Stimulated activated CD8-positive, alpha-beta memory T cell treated with anti-CD3 and anti-CD28 coated beads, Interleukin-12 subunit alpha, Interleukin-12 subunit beta, amount 100 ng/mL, for 24 hours (primary cell): ENCODE measurements at regions not wholly inside any gene's neighbourhood (a gene's known extent, or its start where the extent isn't known, plus 50 kb on each side); places are given as distances from the start of the nearest gene placed in this dataset.

ENCODE experiments used
- DNase-seq: peaks from one replicate; pipeline ENCODE4 v3.0.0-alpha.2; 2020; ENCODE audit errors: extremely low read depth

DNA sequence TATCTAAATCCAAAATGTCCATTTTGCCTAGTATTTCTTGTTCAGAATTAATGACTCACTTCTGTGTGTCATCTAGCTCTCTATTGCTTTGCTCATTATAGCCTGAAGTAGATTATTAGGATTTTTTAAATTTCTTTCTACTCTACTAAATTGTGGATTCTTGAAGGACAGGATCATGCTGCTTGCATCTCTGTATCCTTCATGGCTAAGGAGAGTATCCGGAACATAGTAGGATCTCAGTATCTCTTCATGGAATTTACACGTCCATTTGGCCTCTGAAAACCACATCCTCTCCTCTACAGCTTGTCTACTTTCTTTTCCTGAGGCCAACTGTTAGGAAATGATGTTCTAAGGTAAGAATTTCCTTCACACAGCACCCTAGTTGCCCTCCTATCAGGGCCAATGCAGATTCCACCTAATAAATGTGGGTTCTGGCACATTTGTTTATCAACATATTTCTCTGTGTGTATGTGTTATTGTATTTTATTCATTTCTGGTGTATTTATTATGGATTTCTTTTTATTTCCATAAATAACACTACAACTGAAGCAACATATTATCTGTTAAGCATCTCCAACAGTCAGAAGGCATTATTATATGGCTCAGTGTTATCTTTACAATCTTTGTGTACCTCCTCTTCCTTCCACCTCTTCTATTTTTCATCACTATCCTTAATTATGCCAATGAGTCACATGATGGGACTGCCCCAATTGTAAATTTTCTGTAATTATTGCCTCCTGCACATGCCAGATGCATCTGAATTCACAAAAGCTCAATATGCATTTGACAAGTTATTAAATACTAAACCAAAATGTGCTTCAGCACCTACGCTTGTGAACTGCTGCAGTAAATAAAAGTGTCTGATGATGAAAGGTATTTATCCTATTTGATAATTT lies 557.8 kb upstream of the TLE4 start:
- no peak for DNase-seq

DNA sequence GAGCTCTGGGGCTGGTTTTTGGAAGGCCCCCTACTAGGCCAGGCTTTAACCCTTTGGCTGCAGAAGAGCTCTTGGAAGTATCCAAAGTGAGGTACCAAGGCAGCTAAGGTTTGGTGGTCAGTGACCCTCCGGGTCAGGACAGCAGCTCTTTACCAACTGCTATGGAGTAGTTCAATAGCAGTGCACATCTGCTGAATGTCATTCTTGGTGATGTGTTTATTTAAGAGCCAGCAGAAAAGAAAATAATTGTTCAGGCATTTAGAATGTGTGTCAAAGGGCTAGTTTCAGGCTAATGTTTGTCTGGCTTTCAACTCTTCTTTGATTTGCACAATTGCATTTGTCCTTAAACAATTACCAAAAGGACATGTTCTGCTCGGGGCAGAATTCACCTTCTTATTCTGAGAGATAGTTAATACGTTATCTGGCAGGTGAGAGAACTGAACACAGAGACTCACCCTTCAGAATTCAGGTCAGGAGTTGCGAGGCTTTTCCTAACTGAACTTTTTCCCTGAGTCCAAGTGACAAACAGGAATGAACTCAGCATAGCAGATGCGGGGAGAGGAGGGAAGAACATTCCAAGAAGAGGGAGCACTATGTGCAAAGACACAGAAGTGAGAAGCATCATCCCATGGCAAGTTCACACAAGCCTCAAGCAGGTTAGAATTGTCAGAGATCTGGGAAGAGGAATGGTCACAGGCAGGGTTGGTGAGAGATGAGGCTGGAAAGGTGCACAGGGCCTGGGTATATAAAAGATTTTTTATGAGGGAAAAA lies 556.7 kb upstream of the TLE4 start:
- DNase-seq = no peak

DNA sequence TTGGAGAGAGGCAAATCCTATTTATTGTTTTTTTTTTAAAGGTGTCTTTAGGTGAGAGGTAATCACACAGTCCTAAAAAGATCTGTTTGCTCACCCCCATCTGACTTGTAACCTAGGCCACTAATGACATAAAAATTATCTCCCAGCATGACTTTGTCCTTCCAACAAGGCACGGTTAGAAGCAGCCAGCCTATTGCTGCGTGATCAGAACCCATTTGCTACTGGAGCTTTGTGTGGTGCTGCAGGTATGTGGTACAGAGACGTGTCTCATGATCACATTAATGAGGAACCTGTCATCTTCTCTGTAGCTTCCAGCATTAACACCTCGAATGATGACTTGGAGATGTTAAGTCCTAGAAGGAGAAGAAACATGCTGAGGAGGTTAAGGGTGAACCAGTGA lies 555.8 kb upstream of the TLE4 start:
- no peak for DNase-seq

DNA sequence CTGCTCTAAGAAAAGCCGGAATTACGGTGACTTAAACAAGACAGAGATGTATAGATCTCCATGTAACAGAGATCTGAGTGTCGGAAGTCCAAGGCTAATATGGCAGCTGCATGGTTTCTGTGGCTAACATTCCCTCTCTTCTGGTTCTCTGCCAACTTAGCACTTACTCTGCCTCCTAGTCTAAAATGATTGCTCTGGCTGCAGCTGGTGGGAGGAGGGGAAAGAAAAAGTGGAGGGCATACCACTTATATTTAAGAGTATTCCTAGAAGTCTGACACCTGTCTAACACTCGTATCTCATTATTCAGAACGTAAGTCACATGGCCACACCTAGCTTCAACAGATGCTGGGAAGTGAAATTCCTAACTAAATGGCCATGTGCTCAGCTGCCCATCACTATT lies 551.5 kb upstream of the TLE4 start:
- no peak for DNase-seq

DNA sequence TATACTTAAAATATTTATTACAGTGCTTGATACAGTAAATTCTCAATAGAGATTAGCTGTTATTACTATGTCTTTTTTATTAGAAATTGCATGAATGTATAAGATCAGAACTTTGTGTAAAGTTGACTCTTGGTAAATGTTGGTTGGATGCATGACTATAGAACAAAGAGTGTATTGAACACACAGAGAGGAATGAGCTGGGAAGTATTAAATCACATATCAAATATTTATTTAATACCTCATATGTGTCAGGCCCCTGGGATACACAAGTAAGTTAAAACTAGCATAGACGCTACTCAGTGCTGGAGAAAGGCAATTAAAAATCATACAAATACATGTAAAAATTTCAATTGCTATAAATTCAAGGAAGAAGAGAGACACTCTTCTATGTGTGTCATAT lies 550.7 kb upstream of the TLE4 start:
- DNase-seq = no peak

DNA sequence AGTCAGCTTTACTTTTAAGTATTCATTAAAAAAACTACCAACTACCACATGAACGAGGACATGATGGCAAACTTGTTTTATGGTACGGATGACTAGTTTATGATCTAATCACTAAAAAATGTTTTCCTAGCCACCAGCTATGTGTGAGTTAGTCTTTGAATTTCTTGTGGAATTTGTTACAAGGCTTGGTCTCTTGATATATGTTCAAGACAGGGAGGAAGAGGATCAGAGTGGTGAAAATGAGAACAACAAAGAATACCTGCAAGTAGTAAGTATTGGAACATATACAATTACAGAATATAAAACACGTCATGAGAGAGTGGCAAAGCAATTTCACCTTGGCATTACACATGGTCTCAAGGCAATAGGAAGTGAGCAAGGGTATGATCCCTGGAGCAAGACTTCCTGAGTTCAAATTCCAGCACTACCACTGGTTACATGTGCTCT lies 548.6 kb upstream of the TLE4 start:
- DNase-seq = no peak

DNA sequence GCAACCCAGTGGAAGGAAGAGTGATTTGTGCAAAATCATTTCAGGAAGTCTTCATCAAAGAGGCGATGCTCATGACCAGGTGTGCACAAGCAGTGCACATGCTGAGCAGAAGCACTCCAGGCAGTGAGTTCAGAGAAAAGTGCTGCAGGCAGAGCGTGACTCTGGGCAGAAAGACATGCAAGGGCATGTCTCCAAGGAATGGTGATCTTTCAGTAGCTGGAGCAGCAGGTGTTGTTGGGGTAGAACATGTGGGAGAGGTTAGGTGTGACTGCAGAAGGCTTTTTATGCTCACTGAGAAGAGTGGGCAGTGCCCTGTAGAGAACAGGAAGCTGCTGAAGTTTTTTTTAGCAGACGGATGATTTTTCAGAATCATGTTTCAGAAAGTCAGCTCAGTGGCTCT lies 545.4 kb upstream of the TLE4 start:
- DNase-seq = no peak

DNA sequence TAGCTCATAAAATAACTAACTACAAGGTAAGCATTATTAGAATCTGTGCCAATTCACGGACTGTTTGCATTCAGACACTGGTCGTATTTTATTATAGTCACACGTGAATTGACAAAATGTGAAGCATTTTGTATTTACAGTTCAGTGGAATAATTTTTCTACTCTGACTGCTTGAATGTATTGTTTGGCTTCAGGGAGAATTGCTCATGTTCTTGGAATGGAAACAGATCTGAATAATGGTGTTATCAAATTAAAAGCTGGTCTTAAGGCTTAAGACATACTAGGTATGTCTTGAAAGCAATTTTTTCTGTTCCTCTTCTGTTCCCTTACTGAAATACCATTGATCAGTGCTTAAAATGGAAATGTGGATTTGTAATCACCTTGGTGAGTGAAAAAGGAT lies 543.7 kb upstream of the TLE4 start:
- DNase-seq = no peak

DNA sequence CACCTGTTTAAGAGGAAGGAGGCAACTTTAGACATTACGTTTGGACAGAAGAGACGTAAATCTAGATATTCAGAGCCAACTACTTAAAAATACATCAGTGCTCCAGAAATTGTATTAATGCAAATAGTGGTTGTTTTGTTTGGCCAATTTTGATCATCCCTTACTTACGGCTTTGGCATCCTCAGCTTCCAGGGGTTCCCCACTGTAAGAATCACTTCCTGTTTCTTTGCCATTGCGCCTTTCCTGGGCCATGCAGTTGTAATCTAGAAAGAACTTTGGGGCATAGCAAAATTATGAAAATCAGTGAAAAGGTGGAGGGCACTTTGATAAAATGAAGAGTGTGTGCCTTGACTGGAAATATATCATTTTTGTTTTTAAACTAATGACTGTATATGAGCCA lies 537.2 kb upstream of the TLE4 start:
- DNase-seq = no peak

DNA sequence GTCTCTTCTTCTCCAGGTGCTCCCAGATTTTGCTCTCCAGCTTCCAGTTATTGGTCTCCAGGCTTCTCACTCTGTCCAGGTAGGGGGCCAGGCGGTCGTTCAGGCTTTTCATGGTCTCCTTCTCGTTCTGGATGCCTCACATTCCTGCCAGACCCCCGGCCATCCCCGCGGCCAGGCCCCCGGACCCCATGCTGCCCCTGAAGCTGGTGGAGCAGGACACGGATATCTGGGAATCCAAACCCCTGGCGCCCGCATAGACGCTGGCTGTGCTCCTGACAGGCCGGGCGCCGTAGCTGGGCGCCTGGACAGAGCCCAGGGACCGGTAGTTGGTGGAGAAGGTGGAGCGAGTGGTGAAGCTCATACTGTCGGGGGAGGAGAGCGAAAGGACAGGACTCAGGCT lies 534.4 kb upstream of the TLE4 start:
- DNase-seq = no peak

DNA sequence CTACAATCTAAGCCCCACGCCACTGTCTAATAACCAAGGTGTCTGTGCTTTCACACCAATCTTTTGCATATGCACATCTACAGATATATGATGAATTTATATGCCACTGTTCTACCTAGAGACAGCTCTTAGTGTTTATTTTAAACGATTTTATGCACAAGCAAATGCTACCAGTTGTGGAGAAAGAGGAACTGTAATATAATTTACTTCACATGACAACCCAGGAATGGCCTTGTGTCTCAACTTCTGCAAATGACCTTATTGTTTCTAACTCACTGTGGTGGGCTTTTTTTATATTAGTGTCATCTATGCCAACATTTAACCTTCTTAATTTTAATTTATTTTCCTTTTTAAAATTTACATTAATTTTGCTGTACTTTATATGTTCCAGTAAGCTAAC lies 531.1 kb upstream of the TLE4 start:
- DNase-seq = no peak

DNA sequence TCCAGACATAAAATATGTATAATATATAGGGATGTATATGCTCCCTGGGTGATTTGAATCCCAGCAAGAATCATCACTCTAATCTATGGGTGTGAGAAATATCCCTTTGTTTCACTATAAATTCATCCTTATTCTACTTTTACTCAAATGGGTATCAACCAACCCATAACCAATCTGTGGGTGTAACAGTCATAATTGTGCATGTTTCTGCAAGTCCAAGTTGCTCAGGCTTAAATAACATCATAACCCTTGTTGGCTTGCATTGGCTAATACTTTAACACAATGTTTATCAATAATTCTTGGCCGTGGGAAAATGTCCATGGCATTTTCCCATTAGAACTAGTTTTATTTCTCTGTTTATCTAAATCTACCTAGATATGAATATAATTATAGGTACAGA lies 530.5 kb upstream of the TLE4 start:
- DNase-seq = no peak

DNA sequence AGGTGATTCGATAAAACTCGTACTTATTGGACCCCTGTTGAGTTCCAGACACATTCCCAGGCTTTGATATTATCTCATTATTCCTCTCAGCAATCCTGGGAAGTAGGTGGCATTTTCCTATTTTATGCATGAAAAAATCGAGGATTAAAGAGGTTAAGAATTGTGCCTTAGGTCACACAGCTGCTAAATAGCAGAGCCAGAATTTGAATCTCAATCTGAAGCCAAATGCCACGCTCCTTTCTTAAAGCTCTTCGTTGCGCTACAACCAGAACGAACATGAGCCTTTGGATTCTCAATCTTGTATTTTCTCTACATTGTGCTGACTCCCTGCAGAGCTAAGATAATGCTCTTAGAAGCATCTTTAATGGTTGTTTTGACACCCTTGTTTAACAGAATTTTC lies 527.8 kb upstream of the TLE4 start:
- DNase-seq = no peak

DNA sequence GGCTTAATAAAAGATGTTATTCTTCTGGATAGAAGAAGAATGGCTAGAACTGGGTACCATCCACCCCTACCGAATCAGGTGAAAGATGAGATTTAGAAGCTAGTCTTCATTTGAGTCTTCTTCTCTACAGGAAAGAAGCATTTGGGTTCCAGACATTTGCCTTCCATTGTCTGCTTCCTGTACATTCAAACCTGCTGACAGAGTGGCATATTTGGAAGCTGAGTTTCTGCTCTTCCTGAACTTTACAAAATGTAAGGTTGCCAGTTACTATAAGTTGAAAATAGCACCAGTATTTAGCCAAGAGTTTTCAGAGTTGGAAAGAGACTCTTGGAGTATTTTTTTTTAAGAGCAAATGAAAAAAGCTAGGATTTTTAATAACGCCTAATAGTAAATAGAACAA lies 525.4 kb upstream of the TLE4 start:
- no peak for DNase-seq

DNA sequence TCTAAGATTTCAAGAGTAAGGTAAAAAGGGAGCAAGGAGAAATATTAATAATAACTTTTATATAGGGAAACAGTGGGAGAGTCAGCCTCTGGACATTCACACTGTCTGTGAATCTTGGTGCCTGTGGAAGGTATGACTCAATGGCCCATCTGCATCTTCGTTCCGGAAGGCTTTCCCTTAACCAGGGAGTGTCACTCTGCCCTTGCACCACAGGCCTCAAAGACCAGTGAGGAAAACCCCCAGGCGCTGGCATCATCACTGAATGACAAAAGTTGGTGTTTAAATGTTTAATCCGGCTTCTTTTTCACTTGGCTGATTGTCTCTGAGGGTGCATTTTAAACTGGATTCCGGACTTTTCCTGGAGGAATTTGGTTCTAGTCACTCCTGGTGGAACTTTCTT lies 522.4 kb upstream of the TLE4 start:
- DNase-seq = no peak

DNA sequence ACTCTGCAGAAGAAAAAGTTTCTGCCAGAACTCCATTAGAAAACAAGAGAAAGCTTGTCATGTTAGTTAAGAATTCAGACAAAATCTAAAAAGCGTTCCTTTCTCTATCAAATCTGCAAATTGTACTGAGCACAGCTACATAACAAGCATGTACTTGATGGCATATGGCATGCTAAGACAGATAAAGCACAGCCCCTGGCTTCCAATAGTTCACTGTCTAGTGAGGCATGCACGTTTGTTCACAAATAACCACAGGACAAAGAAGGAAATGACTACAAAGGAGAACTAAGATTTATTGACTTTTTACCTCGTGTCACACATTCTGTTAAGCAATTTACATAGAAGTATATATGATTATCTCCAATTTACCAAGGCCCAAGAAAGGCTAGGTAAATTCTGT lies 518.2 kb upstream of the TLE4 start:
- DNase-seq = no peak

DNA sequence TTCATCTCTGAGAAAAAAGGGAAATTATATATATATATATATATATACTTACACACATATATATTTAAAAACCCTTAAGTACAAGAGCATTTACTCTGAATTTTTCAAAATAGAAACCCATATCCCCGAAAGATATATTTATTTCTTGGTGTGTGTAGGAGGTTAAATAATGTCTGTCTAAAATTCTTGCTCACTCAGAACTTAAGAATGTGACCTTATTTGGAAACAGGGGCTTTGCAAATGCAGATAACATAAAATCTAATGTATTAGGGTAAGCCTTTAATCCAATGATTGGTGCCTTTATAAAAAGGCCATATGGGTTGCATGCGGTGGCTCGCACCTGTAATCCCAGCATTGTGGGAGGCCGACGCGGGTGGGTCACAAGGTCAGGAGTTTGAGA lies 517.3 kb upstream of the TLE4 start:
- no peak for DNase-seq

DNA sequence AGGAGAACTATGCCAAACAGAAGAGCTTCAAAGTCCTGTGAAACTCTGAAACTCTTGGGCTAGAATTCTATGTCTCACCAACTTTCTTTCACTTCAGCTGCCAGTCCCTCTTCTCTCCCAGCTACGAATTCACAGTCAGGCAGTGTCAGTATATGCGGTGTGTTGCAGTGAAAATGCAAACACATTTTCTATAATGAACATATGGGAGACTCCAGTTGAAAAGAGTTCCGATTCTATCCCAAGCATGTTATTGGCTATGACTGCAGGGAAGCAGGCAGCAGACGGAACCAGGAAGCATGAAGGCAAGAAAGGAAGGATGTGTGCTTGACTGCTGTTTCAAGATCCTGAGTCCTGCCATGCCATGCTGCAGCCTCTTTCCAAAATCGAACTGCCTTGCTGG lies 515.7 kb upstream of the TLE4 start:
- no peak for DNase-seq

DNA sequence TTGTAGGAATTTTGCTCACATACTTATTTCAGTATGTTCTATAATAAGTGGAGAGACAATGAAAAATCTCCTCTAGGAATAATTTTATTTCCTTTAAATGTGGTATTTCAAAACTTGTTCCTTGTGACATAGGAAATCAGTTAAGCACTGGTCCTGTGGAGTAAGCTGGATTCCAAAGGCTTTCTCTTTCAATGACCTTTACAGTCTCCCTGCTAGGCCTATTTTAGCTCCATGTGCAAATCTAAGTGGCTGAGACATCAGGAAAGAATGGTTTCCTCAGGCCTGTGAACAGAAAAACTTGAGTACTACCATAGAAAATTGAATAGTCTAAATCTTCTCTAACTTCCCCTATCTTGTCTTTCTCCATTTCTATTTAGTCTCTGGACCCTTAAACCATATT lies 514.2 kb upstream of the TLE4 start:
- no peak for DNase-seq

DNA sequence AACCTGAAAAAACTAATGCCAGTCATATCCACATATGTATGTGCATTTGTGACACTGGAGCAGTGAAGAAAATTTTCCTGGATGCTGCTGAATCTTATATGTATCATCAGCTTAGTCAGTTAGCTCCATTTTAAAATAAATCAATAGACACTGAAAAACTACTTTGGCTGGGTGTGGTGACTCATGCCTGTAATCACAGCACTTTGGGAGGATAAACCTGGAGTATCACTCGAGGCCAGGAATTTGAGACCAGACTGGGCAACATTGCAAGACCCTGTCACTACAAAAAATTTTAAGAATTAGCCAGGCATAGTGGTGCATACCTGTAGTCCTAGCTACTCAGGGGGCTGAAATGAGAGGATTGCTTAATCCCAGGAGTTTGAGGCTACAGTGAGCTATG lies 511.0 kb upstream of the TLE4 start:
- DNase-seq = no peak

DNA sequence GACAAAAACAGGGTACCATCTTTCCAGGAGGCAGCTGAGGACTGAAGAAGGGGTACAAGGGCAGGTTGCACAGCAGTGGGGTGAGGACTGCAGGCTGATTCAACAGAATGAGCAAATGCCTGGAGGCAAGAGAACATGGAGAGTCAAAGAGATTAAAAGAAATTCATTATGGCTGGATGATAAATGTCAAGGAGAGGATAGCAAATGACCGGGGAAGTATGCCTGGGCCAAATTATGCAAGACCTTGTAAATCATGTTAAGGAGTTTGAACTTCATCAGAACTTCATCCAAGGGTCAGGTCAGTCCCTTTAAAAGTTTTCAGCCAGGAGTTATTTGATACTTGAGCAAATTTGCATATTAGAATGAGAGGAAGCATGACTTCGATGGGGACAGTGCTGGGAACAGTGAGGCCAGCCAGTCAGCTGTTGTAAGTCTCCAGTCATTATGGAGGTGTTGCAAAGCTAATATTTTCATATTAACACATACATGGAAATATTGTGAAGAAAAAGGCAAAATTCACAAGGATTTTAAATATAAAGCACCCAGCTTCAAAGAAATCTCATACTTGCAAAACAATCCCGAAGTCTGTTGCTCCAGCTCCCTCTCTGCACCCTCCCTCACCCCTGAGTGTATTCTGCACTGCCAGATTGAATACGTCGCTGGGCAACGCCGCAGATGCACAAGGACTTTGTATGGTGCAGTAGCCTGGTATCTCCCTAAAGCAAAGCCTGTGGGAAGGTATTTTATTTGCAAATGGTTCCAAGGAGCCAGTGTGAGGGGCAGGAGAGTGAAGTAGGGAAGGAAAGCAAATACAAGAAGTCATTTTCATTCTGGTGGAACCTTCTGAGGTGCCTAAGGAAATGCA lies 509.8 kb upstream of the TLE4 start:
- DNase-seq = no peak

DNA sequence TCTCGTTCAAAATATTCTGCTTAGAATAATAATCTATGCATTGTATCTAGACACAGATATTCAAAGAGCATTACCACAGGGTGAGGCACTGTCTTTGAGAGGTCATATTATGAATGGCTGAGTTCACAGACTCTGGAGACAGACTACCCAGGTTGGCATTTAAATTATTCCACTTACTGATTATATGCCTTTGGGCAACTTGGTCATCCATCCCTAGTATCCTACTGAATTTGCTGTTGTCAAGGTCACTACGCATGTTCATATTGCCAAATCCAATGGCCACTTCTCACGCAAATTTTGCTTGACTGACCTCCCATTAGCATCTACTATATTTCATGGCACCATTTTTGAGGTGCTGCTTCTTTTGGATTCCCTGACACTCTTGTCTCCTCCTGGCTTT lies 498.6 kb upstream of the TLE4 start:
- no peak for DNase-seq
